Upper lobe of right lung (tissue), 1 donor: ENCODE measurements at regions not wholly inside any gene's neighbourhood (a gene's known extent, or its start where the extent isn't known, plus 50 kb on each side); places are given as distances from the start of the nearest gene placed in this dataset.

Experiments used
- ATAC-seq: fragments of 200-7000 bp; cut with Tn5 transposase; one replicate; pipeline ENCODE4 v1.9.1; 2020; ENCODE audit warnings: mild to moderate bottlenecking, moderate library complexity
- DNase-seq: peaks from one replicate; pipeline ENCODE4 v3.0.0-alpha.2; 2020
- H3K27ac ChIP-seq: fragments of 200-600 bp; one replicate; pipeline ENCODE4 v1.8.0; 2022
- H3K27me3 ChIP-seq: fragments of 200-600 bp; one replicate; pipeline ENCODE4 v1.8.0; 2022; ENCODE audit warnings: mild to moderate bottlenecking
- H3K36me3 ChIP-seq: fragments of 200-600 bp; one replicate; pipeline ENCODE4 v1.8.0; 2022
- H3K4me1 ChIP-seq: fragments of 200-600 bp; one replicate; pipeline ENCODE4 v1.8.0; 2022
- H3K4me3 ChIP-seq: fragments of 200-600 bp; one replicate; pipeline ENCODE4 v1.8.0; 2022; ENCODE audit warnings: mild to moderate bottlenecking
- H3K9me3 ChIP-seq: fragments of 200-600 bp; one replicate; pipeline ENCODE4 v1.8.0; 2022
- intact Hi-C: fragments of 100-400 bp; cut with DNase I; formaldehyde crosslinking; loops from one replicate; pipeline ENCODE4 v1.11.0; 2022
- TF ChIP-seq, protein P1 (sequence below): fragments of 200-600 bp; IDR thresholded peaks from one replicate; pipeline ENCODE4 v1.8.0; 2022; ENCODE audit warnings: antibody characterized with exemption
- donor health status: DM: no; HTN: yes; CAD: no; lungs with severe emphysema.

- H3K9me3 ChIP-seq, result no peaks in the 10 kb centered on the region
- TF ChIP-seq, protein P1, sequence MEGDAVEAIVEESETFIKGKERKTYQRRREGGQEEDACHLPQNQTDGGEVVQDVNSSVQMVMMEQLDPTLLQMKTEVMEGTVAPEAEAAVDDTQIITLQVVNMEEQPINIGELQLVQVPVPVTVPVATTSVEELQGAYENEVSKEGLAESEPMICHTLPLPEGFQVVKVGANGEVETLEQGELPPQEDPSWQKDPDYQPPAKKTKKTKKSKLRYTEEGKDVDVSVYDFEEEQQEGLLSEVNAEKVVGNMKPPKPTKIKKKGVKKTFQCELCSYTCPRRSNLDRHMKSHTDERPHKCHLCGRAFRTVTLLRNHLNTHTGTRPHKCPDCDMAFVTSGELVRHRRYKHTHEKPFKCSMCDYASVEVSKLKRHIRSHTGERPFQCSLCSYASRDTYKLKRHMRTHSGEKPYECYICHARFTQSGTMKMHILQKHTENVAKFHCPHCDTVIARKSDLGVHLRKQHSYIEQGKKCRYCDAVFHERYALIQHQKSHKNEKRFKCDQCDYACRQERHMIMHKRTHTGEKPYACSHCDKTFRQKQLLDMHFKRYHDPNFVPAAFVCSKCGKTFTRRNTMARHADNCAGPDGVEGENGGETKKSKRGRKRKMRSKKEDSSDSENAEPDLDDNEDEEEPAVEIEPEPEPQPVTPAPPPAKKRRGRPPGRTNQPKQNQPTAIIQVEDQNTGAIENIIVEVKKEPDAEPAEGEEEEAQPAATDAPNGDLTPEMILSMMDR, result no peak
- H3K27me3 ChIP-seq, result no peaks in the 10 kb centered on the region
- H3K27ac ChIP-seq, result no peak overlapping the region
- H3K36me3 ChIP-seq, result no peaks in the 10 kb centered on the region
- H3K4me1 ChIP-seq, result no peaks in the 10 kb centered on the region
- ATAC-seq (no peak), DNase-seq (no peak)
- H3K4me3 ChIP-seq, result no peak overlapping the region
- intact Hi-C loops, result no loop called here
These were observed 1923.5 kb downstream of the STIM2 start for GRCh38 chr4:28784188-28784587.

GRCh38 chr4:28787947-28788346 is 1927.3 kb downstream of the STIM2 start:
- no peak overlapping the region for H3K4me3 ChIP-seq
- TF ChIP-seq, protein P1, result no peak
- intact Hi-C loops, result no loop called here
- H3K27ac ChIP-seq, result no peak overlapping the region
- no peaks in the 10 kb centered on the region for H3K4me1 ChIP-seq
- no peak for ATAC-seq
- H3K36me3 ChIP-seq, result no peaks in the 10 kb centered on the region
- no peaks in the 10 kb centered on the region for H3K9me3 ChIP-seq
- H3K27me3 ChIP-seq, result no peaks in the 10 kb centered on the region
- no peak for DNase-seq

DNA sequence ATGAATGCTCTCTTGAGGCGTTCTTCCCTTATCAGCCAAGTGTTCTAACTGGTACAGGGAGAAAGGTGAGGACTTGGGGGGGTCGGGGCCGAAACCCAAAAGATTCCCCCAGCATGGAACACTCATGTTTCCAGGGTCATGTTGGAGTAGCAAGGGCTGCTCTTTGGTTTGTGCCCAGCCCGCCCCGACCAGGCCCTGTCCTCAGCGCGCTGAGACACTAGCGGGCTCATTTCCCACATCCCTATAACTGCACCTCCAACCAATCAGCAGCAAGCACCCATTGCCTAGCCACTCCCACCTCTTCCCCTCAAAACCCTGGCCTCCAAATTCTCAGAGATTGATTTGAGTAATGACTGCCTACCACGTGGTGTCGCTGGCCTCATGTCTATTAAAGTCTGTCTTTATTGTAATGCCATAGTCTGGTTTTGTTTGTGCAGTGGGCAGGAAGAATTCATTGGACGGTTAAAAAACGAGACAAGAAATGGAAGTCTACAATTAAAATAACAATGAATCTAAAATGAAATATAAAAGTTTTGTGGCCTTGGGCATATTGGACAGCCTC is 1928.4 kb downstream of the STIM2 start:
- Histone ChIP-seq H3K4me3 (no peak overlapping the region), H3K36me3 (no peaks in the 10 kb centered on the region), H3K4me1 (no peaks in the 10 kb centered on the region), H3K27me3 (no peaks in the 10 kb centered on the region), H3K27ac (no peak overlapping the region), H3K9me3 (no peaks in the 10 kb centered on the region)
- DNase-seq (no peak), ATAC-seq (no peak)
- intact Hi-C loops, result no loop called here
- TF ChIP-seq, protein P1, result no peak

DNA sequence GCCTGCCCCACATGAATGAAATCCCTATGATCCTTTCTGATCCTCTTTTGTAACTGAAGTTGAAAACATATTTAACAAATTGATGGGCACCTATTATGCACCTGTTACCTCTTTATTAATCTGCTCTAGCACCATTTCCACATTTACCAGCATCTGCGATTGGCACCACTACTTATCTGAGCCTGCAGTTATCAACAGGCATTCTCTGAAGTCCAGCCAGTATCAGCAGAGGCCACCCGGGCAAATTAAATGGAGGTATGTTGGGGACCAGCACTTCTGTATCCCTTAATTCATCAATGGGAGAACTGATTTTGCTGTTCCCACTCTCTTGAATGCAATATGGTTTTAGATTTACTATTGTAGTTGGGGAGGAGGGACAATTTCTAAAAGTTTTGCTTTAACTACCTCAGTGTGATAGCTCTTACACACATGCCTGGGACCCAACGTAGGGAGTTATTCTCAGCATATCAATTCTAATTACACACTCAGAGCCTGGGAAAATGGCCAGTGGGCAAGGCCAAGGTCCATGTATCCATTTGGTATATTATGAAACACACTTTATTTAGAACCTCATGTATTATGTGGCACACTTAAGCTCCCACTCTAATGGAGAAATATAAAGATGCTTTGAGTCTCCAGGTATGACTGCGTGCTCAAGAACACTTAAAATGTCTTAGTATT is 1927.1 kb upstream of the PCDH7 start:
- ATAC-seq, result no peak
- Histone ChIP-seq H3K4me1 (no peaks in the 10 kb centered on the region), H3K9me3 (no peaks in the 10 kb centered on the region), H3K4me3 (no peak overlapping the region), H3K36me3 (no peaks in the 10 kb centered on the region), H3K27ac (no peak overlapping the region), H3K27me3 (no peaks in the 10 kb centered on the region)
- intact Hi-C loops, result no loop called here
- TF ChIP-seq, protein P1, result no peak
- DNase-seq, result no peak

GRCh38 chr4:28799696-28800095 is 1920.5 kb upstream of the PCDH7 start:
- no peak for ATAC-seq
- H3K4me1 ChIP-seq, result no peaks in the 10 kb centered on the region
- intact Hi-C loops, result no loop called here
- no peaks in the 10 kb centered on the region for H3K27me3 ChIP-seq
- H3K9me3 ChIP-seq, result no peaks in the 10 kb centered on the region
- no peak for DNase-seq
- TF ChIP-seq, protein P1, result no peak
- H3K4me3 ChIP-seq, result no peak overlapping the region
- H3K36me3 ChIP-seq, result no peaks in the 10 kb centered on the region
- H3K27ac ChIP-seq, result no peak overlapping the region
